Stimulated activated CD4-positive, alpha-beta T cell treated with anti-CD3 and anti-CD28 coated beads, Interleukin-15, amount 100 ng/mL, for 24 hours (primary cell): ENCODE measurements at regions not wholly inside any gene's neighbourhood (a gene's known extent, or its start where the extent isn't known, plus 50 kb on each side); places are given as distances from the start of the nearest gene placed in this dataset.
A peak's percentile ranks its signal among the peaks of the same experiment; 100 is the strongest.

Source experiments
- DNase-seq: peaks from one replicate; pipeline ENCODE4 v3.0.0-alpha.2; 2020

- no peak for DNase-seq
Measured at GRCh38 chr17:77507111-77507885, 366.5 kb downstream of the SEC14L1 start.

GRCh38 chr17:77508047-77508715 lies 367.4 kb downstream of the SEC14L1 start:
- no peak for DNase-seq

- no peak for DNase-seq
Measured at GRCh38 chr17:77509089-77509488, 368.3 kb downstream of the SEC14L1 start.

GRCh38 chr17:77509599-77509998 lies 368.8 kb downstream of the SEC14L1 start:
- no peak for DNase-seq

GRCh38 chr17:77510133-77510796 lies 369.5 kb downstream of the SEC14L1 start:
- DNase-seq = no peak

- no peak for DNase-seq
Measured at GRCh38 chr17:77511514-77512061, 370.8 kb downstream of the SEC14L1 start.

GRCh38 chr17:77512062-77512946 lies 371.5 kb downstream of the SEC14L1 start:
- no peak for DNase-seq

- no peak for DNase-seq
Measured at GRCh38 chr17:77513045-77513444, 372.3 kb downstream of the SEC14L1 start.

- DNase-seq = no peak
Measured at GRCh38 chr17:77515227-77515626, 374.5 kb downstream of the SEC14L1 start.

GRCh38 chr17:77516902-77517301 lies 376.1 kb downstream of the SEC14L1 start:
- no peak for DNase-seq

GRCh38 chr17:77521076-77521475 lies 380.3 kb downstream of the SEC14L1 start:
- no peak for DNase-seq

- no peak for DNase-seq
Measured at GRCh38 chr17:77523540-77523939, 382.8 kb downstream of the SEC14L1 start.

GRCh38 chr17:77526259-77526711 lies 385.5 kb downstream of the SEC14L1 start:
- DNase-seq = no peak

- no peak for DNase-seq
Measured at GRCh38 chr17:77526728-77527350, 386.1 kb downstream of the SEC14L1 start.

- no peak for DNase-seq
Measured at GRCh38 chr17:77527409-77527808, 386.6 kb downstream of the SEC14L1 start.

- DNase-seq = no peak
Measured at GRCh38 chr17:77527836-77528505, 387.2 kb downstream of the SEC14L1 start.

GRCh38 chr17:77528516-77529327 lies 388.0 kb downstream of the SEC14L1 start:
- peak; percentile 66 for DNase-seq

- no peak for DNase-seq
Measured at GRCh38 chr17:77529328-77529650, 388.5 kb downstream of the SEC14L1 start.

- no peak for DNase-seq
Measured at GRCh38 chr17:77530591-77530990, 389.8 kb downstream of the SEC14L1 start.

- no peak for DNase-seq
Measured at GRCh38 chr17:77531002-77531401, 390.2 kb downstream of the SEC14L1 start.

- no peak for DNase-seq
Measured at GRCh38 chr17:77531641-77532040, 390.9 kb downstream of the SEC14L1 start.
